Stimulated activated CD8-positive, alpha-beta memory T cell treated with anti-CD3 and anti-CD28 coated beads, Interleukin-12 subunit alpha, Interleukin-12 subunit beta, amount 100 ng/mL, for 24 hours (primary cell): ENCODE measurements at regions not wholly inside any gene's neighbourhood (a gene's known extent, or its start where the extent isn't known, plus 50 kb on each side); places are given as distances from the start of the nearest gene placed in this dataset.
"Not testable (repeated sequence)": the region's sequence is repeated elsewhere in the genome, so short reads cannot be mapped to it uniquely, and the experiment has no call there.

Experiments
- DNase-seq: peaks from one replicate; pipeline ENCODE4 v3.0.0-alpha.2; 2020; ENCODE audit errors: extremely low read depth

DNA sequence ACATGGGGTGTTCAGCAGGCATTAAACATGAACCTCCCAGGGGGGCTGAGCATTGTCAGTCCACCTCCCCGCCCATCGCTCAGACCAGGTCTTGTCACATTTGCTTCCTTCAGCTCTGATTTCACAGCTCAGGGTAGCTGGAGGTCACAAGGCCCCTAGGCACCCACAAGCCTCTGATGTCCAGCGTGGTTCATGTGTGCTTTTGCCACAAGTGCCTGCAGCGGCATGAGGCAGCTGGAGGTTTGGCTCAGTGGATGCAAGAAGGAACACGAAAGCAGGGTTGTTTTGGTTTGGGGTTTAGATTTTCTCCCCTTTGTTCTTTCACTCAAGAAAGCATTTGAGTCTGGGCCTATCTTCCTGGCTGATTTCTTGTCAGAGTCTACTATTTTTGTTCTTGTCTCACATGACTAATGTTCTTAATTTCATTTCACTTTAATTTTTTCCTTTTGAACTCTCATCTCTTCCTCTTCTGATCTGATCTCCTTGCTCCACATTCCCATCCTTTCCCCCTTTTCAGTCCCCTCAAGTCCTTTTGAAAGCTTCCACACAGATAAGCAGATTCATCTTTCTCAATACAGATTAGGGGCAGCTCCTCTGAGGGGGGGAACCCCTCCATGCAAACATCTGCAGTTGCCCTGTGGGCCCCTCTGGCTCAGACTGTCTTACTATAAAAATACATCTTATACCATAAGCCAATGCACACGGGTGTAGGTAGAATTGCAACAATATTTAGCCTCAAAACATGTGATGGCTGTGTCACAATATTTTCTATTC lies 68.1 kb upstream of the CEP85L start:
- no peak for DNase-seq

DNA sequence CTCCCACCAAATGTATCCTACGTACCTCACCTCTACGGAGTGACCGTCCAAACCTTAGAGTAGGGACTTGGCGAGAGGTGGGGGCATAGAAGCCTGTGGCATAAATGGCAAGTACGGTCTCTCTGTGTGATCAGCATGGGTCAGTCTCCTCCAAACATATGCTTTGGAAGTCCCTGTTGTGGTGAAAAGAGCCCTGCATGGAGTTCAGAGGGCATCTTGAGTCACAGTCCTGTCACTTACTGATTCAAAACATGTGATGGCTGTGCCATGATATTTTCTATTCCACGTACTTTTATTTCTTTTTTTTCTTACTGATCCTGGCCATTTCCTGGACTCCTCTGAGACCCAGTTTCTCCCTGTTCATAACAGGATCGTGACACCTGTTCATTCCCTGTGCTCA lies 67.5 kb upstream of the CEP85L start:
- DNase-seq, result no peak

DNA sequence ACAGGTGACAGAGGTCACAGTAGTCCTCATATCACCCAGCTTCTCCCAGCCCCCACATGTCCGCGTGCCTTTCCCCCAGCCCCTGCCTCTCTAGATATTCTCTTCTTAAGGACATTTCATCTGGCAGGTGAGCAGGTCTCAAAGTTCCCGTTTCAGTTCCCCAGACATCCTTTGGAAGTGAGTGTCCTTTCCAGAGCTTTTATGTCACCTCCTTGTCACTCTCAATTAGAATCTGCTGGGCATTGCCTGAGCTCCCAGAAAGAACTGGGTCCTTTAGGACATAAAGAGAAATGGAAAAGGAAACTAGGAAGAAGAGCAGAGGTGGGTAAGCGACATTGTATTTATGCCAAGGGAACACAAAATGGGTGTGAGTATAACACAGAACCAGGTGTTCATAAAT lies 66.9 kb upstream of the CEP85L start:
- DNase-seq, result no peak

DNA sequence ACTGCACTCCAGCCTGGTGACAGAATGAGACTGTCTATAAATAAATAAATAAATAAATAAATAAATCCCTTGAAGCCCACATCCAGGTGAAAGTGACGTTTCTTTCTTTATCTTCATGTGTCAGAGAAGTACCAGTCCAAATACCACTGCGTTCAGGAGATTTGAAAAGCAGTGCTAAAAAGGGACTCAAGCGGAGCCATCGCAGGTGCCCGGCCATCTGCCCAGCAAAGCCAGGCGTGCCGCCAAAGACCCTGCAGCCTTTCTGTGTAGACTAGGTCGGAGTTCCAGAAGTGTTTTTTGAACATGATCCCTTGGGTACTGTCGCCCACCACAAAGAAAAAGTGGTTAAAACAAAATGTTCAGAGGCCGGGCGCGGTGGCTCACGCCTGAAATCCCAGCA lies 65.7 kb upstream of the CEP85L start:
- no peak for DNase-seq

DNA sequence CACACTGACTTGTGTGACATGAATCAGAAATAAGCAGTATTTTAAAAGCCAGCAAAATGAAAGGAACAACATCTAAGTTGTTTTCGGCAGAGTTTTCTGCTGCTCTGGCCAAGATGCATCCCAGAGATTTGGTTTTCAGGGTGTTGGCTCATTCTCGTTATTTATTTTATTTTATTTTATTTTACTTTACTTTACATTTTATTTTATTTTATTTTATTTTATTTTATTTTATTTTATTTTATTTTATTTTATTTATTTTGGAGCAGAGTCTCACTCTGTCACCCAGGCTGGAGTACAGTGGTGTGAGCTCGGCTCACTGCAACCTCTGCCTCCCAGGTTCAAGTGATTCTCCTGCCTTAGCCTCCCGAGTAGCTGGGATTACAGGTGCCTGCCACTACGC lies 64.5 kb upstream of the CEP85L start:
- not testable (repeated sequence) for DNase-seq

DNA sequence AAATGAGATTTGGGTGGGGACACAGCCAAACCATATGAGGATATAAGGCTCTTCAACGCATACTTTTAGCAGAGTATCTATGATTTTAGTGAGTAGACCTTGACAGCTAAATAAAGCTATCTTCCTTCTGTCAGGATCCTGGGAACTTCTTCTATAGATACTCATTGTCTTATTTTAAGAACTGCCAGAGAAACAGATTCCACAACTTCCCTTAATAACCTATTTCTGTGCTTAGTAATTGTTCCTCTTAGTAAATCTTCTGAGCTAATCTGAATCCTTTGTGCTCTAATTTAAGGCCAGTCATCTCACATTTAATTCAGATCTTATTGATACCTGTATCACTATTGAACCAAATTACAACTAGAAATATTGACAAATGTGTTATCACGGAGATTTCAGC lies 64.0 kb upstream of the CEP85L start:
- no peak for DNase-seq

DNA sequence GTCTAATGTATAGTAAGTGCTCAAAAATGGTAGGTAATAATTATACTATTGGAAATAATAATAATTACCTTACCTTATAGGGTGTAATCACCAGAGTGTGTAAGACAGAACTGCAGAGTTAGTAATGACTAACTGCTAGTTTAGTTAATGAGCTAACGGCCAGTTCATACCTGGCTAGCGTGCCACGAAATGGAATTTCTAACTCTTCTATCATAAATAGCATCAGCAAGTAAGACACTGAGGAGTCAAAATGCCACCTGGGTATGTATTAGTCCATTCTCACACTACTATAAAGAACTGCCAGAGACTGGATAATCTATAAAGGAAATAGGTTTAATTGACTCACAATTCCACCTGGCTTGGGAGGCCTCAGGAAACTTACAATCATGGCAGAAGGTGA lies 63.4 kb upstream of the CEP85L start:
- no peak for DNase-seq

DNA sequence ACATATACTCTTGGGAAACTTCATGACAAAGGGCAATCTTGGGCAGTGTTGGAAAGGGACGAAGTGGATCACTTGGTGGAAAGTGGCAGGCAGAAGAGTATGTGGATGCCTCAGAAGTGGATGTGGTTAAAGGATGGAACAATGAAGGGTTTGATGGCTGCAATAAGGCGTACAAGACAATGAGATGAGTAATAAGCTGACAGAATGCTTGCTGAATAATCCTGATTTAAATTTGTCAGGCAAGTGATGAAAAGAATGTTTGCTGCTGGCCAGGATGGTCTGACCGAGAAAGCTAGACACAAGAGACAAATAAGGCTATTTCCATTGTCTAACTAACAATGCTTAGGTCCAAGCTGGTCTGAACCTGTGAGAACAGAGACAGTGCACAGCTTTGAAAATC lies 61.6 kb upstream of the CEP85L start:
- DNase-seq, result no peak

DNA sequence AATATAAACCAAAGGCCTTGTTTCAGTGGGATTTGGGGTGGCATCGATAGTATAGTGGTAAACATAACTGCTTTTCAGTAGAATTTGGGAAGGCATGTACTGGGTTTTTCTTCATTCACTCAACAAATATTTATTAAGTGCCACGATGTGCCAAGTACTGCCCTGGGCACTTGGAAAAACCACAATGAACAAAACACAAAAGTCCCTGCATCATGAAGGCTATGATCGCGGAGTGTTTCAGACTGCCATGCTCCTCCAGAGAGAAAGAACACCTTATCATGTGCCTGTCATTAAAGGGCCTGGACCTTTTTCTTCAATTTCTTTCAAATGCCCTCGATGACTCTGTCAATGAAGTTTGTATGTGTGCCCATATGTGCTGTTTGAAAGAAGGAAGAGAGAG lies 59.2 kb upstream of the CEP85L start:
- DNase-seq, result no peak

DNA sequence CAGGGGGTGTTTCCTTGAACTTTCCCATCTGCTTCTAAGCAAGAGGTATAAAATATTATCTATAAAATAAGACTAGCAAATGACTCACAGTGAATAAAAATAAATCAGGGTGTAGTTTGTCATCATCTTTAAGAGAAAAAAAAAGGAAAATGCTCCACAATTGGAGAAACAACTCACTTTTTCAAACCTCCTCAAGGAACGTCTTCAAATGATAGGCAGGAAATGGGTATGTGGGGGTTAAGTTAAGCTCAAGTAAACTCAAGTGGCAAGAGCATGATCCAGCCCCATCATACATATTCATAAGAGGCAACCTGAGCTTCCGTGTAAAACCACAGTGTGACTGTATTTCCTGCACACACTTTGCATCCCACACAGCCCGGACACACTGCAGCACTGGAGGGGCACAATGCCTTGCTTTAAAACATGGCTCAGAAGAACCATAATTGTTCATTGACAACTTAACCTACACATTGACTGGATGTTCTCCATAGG lies 58.5 kb upstream of the CEP85L start:
- peak; percentile 54 for DNase-seq

DNA sequence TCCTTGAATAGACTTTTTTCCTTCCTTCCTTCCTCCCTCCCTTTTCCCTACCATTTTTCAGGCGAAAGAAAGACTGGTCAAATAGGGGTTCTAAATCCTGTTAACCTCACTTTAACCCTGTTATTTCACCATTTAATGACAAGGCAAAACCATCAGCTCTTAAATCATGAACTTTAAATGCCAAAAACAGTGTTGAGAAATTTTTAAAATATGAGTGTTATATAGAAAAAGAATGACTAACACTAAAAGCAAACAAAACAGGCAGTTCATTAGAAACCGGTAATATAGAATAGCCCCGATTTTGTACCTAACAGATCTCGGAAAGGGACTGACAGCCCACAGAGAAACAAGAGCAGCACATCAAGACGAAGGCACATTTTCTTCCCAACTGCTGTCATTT lies 57.4 kb upstream of the CEP85L start:
- DNase-seq, result no peak

DNA sequence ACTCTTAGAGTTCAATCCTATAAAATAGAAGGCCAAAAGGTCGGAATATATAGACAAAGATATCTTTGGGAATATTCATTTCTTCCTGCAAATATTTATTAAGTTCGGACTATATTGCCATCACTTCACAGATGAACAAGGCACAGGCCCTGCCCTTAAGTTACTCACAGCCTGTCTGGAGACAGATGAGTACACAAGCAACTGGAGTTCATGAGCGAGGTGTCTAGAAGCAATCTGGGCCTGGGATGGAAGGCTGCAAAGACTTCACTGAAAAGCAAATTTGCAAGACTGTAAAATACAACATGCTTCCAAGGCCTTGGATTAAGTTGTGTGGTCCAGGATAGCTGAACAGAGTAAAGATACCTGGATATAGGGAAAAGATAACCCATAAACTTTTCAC lies 56.7 kb upstream of the CEP85L start:
- DNase-seq, result no peak

DNA sequence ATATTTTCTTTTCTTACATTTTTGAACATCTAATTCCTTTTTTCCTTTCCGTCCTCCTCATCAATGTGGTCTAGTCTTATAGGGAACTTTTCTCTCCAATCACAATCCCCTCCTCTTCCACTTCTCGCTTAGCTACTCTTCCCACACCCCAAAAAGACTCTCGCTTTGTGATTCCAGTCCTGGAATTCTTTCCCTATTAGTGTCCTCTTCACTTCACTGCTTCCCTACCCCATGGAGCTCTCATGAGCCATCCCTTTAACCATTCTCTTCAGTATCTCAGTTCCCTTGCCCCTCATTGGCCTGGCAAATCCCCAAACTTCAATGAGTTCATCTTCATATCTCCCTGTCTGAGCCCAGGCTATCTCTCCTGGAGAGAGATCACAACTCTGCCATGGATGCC lies 55.3 kb upstream of the CEP85L start:
- no peak for DNase-seq

DNA sequence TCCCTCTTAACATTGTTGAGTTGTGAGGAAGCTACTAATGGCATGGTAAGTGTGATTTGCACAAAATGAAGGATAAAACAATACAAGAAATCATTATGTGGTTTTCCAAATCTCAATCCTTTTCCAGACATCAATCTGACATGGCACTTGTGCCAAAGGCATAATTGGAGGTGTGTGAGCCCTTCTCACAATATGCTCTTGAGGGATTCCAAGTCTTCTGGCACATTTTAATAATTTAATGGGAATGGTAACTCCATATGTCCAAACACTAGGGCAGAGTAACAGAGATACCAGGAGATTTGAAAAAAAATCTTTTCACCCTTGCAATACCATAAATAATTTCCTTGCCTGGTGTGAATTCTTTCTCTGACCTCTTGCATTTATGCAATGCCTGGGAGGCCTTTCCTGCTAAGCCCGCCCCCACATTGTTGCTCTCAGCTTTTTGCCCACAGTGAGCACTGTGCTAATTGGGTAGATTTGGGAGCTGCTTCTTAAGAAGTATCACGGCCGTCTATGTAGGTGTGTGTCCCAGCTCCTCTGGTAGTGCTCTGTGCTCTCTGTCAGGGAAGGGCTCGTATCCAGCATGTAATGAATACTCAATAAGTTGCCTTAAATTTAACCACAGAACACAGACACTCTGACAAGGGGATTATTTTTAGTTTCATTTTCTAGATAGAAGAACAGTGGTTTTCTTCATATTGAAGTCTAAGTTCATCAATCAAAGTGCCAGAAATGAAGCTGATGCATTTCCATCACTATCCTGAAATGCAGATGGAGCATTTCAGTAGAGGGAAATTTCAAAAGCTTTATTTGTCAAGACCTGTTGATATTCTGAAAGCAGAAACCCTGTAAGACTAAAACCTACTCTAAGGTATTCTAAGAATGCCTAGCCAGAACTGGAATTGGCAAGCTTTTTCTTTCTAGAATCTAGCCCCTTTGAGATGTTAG lies 54.4 kb upstream of the CEP85L start:
- DNase-seq, result no peak

DNA sequence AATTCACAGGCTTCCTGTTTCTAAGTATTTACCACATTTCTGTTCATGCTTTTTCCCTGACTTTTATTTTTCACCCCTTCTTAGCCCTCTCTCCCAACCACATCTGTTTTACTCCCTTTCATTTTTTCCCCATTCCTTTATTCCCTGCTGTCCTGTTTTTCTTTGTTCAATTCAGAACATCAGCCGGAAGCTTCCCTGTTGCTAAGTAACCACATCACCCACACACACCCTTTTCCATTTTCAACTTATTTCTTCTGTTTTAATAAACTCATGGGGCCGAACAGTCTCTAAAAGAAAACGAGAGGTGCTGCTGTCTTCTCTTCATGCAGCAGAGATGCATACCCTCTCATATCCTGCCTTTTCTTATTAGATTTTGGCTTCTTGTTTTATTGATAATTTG lies 53.5 kb upstream of the CEP85L start:
- DNase-seq, result no peak

DNA sequence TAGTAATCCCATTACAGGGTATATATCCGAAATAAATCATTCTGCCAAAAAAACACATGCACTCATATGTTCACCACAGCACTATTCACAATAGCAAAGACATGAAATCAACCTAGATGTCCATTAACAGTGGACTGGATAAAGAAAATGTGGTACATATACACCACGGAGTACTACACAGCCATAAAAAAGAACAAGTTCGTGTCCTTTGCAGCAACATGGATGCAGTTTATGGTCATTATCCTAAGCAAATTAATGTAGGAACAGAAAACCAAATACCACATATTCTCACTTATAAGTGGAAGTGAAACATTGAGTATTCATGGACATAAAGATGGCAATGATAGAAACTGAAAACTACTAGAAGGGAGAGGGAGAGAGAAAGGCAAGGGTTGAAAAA lies 49.9 kb upstream of the CEP85L start:
- DNase-seq, result not testable (repeated sequence)
